ENCODE measurements at regions not wholly inside any gene's neighbourhood (a gene's known extent, or its start where the extent isn't known, plus 50 kb on each side); places are given as distances from the start of the nearest gene placed in this dataset.

DNA sequence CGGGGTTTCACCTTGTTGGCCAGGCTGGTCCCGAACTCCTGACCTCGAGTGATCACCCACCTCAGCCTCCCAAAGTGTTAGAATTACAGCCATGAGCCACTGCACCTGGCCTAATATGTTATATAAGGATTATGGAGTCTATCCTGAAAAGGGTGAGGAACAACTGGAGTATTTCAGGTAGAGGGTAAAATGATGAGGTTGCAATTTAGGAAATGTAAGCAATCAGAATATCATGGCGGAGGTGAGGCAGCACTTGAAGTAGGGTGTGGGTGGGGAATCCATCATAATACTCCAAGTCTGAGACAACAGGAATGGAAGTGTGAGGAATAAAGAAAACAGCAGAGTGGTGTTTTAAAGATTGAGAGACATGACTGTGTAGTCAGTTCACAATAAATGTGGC, 582.2 kb downstream of the FGF9 start:
- Histone ChIP-seq H3K27ac (ENCODE audit: extremely low read depth, low read depth, low read length) (no peak overlapping the region), H3K9me3 (ENCODE audit: control insufficient read depth, insufficient read depth, low read depth, low read length) (no peaks in the 10 kb centered on the region), H3K36me3 (ENCODE audit: control insufficient read depth in 2 of 2, insufficient read depth in 1 of 2, low read length in 2 of 2) (no peaks in the 10 kb centered on the region), H3K4me3 (ENCODE audit: low read depth, low read length) (no peak overlapping the region), H3K4me1 (ENCODE audit: control insufficient read depth, insufficient read depth, low read length) (no peaks in the 10 kb centered on the region)
- CTCF ChIA-PET = no interaction called here
- TF ChIP-seq, protein P1, sequence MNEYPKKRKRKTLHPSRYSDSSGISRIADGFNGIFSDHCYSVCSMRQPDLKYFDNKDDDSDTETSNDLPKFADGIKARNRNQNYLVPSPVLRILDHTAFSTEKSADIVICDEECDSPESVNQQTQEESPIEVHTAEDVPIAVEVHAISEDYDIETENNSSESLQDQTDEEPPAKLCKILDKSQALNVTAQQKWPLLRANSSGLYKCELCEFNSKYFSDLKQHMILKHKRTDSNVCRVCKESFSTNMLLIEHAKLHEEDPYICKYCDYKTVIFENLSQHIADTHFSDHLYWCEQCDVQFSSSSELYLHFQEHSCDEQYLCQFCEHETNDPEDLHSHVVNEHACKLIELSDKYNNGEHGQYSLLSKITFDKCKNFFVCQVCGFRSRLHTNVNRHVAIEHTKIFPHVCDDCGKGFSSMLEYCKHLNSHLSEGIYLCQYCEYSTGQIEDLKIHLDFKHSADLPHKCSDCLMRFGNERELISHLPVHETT (tag by site-specific recombination; IDR thresholded peaks at IDR 0.05) = no peak
- TF ChIP-seq, protein P2, sequence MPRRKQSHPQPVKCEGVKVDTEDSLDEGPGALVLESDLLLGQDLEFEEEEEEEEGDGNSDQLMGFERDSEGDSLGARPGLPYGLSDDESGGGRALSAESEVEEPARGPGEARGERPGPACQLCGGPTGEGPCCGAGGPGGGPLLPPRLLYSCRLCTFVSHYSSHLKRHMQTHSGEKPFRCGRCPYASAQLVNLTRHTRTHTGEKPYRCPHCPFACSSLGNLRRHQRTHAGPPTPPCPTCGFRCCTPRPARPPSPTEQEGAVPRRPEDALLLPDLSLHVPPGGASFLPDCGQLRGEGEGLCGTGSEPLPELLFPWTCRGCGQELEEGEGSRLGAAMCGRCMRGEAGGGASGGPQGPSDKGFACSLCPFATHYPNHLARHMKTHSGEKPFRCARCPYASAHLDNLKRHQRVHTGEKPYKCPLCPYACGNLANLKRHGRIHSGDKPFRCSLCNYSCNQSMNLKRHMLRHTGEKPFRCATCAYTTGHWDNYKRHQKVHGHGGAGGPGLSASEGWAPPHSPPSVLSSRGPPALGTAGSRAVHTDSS (tag by site-specific recombination; IDR thresholded peaks at IDR 0.05) = no peak
- TF ChIP-seq ZNF785 (tag by site-specific recombination; IDR thresholded peaks at IDR 0.05) (no peak), ZNF621 (tag by site-specific recombination; IDR thresholded peaks at IDR 0.05) (no peak)
- POLR2A ChIA-PET = no interaction called here

DNA sequence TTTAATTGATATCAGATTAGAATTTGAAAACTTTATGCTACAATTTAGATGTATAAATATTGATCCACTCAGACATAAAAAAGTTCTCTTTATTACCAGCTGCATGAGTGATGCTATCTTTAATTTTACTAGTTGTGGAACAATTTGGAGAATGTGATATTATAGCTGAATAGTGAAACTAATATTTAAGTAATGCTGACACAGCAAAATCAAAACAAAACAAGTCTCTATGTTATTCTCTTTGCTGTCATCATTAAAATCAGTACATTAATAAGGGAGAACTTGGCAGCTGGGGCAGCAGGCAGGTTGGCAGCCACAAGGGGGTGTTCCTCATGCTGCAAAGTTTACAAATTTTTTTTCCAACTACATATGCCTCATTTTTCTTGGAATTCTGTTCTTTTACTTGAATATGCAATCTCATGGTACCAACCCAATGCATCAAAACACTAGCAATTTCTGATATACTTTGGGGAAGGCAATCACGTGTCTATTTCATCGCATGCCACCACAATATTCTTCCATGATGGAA, 585.3 kb downstream of the FGF9 start:
- POLR2A ChIA-PET = no interaction called here
- Histone ChIP-seq H3K9me3 (ENCODE audit: control insufficient read depth, insufficient read depth, low read depth, low read length) (no peaks in the 10 kb centered on the region), H3K4me3 (ENCODE audit: low read depth, low read length) (no peak overlapping the region), H3K27ac (ENCODE audit: extremely low read depth, low read depth, low read length) (no peak overlapping the region), H3K4me1 (ENCODE audit: control insufficient read depth, insufficient read depth, low read length) (no peaks in the 10 kb centered on the region), H3K36me3 (ENCODE audit: control insufficient read depth in 2 of 2, insufficient read depth in 1 of 2, low read length in 2 of 2) (no peaks in the 10 kb centered on the region)
- TF ChIP-seq ZNF184 (tag by site-specific recombination; IDR thresholded peaks at IDR 0.05) = no peak
- TF ChIP-seq ZNF776 (tag by site-specific recombination; IDR thresholded peaks at IDR 0.05; ENCODE audit: borderline replicate concordance) = no peak
- TF ChIP-seq ZNF768 (tag by site-specific recombination; IDR thresholded peaks at IDR 0.05) = no peak
- TF ChIP-seq ZNF660 (tag by site-specific recombination; IDR thresholded peaks at IDR 0.05) = no peak
- no peak for TF ChIP-seq ZNF664 (tag by site-specific recombination; IDR thresholded peaks at IDR 0.05)
- TF ChIP-seq ZSCAN16 (tag by site-specific recombination; IDR thresholded peaks at IDR 0.05) = no peak
- CTCF ChIA-PET = no interaction called here

DNA sequence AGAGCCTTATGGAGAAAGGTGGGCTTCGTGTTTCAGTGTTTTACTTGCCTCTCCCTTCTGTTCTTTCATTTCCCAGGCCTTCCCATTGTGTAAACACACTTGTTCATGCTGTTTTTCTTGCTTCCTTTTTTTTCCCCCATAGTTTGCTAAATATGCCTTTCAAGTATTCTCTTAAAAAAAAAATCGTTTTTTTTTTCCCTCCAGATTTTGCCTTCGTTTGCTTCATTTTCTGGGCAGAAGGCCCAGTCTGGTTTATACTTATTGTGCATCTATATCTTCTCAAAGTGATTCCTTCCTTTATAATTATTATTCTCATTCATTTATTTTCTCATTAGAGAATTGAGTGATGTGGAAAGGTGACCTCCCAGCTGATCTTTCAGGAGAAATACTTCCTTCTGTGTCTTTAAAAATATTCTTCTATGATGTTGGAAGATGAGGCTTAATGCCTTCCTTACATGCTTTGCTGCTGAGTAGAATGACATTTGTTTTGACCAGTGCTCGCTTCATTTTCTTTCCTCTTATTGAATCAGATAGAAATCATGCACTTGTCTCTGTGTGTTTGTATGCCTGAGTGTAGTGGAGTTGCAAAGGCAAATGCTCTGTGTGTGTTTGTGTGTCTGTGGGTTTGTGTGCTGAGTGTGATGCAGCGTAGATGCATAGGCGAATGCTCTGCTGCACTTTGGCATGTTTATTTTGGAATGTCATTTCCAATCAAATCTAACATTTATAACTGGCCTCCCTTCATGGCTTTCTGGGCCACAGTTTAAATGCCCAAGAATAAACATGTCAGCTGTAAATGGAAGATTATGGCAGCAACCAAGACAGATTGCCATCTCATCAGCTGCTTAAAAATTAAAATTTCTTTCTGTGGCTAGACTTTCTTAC, 591.4 kb downstream of the FGF9 start:
- H3K4me1 ChIP-seq (ENCODE audit: control insufficient read depth, insufficient read depth, low read length) = no peaks in the 10 kb centered on the region
- no peaks in the 10 kb centered on the region for H3K9me3 ChIP-seq (ENCODE audit: control insufficient read depth, insufficient read depth, low read depth, low read length)
- H3K27ac ChIP-seq (ENCODE audit: extremely low read depth, low read depth, low read length) = no peak overlapping the region
- POLR2A ChIA-PET = no interaction called here
- TF ChIP-seq, protein P3, sequence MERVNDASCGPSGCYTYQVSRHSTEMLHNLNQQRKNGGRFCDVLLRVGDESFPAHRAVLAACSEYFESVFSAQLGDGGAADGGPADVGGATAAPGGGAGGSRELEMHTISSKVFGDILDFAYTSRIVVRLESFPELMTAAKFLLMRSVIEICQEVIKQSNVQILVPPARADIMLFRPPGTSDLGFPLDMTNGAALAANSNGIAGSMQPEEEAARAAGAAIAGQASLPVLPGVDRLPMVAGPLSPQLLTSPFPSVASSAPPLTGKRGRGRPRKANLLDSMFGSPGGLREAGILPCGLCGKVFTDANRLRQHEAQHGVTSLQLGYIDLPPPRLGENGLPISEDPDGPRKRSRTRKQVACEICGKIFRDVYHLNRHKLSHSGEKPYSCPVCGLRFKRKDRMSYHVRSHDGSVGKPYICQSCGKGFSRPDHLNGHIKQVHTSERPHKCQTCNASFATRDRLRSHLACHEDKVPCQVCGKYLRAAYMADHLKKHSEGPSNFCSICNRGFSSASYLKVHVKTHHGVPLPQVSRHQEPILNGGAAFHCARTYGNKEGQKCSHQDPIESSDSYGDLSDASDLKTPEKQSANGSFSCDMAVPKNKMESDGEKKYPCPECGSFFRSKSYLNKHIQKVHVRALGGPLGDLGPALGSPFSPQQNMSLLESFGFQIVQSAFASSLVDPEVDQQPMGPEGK (tag by site-specific recombination; IDR thresholded peaks at IDR 0.05) = no peak
- TF ChIP-seq FEZF1 (tag by site-specific recombination; IDR thresholded peaks at IDR 0.05) = no peak
- TF ChIP-seq ZNF785 (tag by site-specific recombination; IDR thresholded peaks at IDR 0.05) = no peak
- no peak for TF ChIP-seq ZNF169 (tag by site-specific recombination; IDR thresholded peaks at IDR 0.05)
- no peak for TF ChIP-seq ZNF529 (tag by site-specific recombination; IDR thresholded peaks at IDR 0.05; ENCODE audit: insufficient replicate concordance)
- TF ChIP-seq MYNN (tag by site-specific recombination; IDR thresholded peaks at IDR 0.05; ENCODE audit: borderline replicate concordance) = no peak
- no peak for TF ChIP-seq SALL2 (tag by site-specific recombination; IDR thresholded peaks at IDR 0.05; ENCODE audit: borderline replicate concordance)
- TF ChIP-seq ZFP3 (tag by site-specific recombination; IDR thresholded peaks at IDR 0.05; ENCODE audit: low read depth) = no peak
- TF ChIP-seq KLF16 (tag by site-specific recombination; IDR thresholded peaks at IDR 0.05) = no peak
- TF ChIP-seq GLI2 (tag by site-specific recombination; IDR thresholded peaks at IDR 0.05; ENCODE audit: borderline replicate concordance, low read depth) = no peak
- TF ChIP-seq, protein P4, sequence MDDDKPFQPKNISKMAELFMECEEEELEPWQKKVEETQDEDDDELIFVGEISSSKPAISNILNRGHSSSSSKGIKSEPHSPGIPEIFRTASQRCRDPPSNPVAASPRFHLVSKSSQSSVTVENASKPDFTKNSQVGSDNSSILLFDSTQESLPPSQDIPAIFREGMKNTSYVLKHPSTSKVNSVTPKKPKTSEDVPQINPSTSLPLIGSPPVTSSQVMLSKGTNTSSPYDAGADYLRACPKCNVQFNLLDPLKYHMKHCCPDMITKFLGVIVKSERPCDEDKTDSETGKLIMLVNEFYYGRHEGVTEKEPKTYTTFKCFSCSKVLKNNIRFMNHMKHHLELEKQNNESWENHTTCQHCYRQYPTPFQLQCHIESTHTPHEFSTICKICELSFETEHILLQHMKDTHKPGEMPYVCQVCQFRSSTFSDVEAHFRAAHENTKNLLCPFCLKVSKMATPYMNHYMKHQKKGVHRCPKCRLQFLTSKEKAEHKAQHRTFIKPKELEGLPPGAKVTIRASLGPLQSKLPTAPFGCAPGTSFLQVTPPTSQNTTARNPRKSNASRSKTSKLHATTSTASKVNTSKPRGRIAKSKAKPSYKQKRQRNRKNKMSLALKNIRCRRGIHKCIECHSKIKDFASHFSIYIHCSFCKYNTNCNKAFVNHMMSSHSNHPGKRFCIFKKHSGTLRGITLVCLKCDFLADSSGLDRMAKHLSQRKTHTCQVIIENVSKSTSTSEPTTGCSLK (tag by site-specific recombination; IDR thresholded peaks at IDR 0.05) = no peak
- no peak for TF ChIP-seq ZNF302 (tag by site-specific recombination; IDR thresholded peaks at IDR 0.05; ENCODE audit: low read depth)
- no peaks in the 10 kb centered on the region for H3K36me3 ChIP-seq (ENCODE audit: control insufficient read depth in 2 of 2, insufficient read depth in 1 of 2, low read length in 2 of 2)
- CTCF ChIA-PET = interaction anchor here (1.1 kb wide), 1 partner anchor 18 kb away, joined by 4 read pairs; no protein-coding TSS in a partner anchor
- no peak overlapping the region for H3K4me3 ChIP-seq (ENCODE audit: low read depth, low read length)
